ENCODE measurements at regions not wholly inside any gene's neighbourhood (a gene's known extent, or its start where the extent isn't known, plus 50 kb on each side); places are given as distances from the start of the nearest gene placed in this dataset.

DNA sequence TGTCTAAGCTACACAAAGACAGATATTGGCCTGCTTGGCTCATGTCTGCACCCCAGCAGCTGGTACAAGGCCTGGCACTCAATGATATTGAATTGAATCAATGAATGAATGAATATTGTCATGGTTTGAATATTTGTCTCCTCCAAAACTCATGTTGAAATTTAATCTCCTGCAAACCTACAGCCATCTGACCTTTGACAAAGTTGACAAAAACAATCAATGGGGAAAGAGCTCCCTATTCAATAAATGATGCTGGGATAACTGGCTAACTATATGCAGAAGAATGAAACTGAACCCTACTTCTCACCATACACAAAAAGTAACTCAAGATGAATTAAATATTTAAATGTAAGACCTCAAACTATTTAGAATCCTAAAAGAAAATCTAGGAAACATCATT lies 144.7 kb downstream of the CYP26A1 start:
- no peaks in the 10 kb centered on the region for H3K27me3 ChIP-seq (ENCODE audit: control insufficient read depth in 1 of 2, insufficient read depth in 2 of 2, low read length in 2 of 2)

DNA sequence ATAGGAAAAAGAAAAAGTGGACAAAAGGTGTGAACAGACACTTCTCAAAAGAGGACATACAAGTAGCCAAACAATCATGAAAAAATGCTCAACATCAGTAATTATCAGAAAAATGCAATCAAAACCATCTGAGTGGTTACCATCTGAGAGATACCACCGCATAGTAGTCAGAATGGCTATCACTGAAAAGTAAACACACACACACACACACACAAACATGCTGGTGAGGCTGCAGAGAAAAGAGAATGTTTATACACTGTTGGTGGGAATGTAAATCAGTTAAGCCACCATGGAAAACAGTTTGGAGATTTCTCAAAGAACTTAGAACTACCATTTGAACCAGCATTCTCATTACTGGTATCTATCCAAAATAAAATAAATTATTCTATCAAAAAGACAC lies 145.7 kb downstream of the CYP26A1 start:
- POLR2A ChIA-PET = no interaction called here

More for the DNA sequence above, 144.7 kb downstream of the CYP26A1 start:
- TF ChIP-seq, protein P1, sequence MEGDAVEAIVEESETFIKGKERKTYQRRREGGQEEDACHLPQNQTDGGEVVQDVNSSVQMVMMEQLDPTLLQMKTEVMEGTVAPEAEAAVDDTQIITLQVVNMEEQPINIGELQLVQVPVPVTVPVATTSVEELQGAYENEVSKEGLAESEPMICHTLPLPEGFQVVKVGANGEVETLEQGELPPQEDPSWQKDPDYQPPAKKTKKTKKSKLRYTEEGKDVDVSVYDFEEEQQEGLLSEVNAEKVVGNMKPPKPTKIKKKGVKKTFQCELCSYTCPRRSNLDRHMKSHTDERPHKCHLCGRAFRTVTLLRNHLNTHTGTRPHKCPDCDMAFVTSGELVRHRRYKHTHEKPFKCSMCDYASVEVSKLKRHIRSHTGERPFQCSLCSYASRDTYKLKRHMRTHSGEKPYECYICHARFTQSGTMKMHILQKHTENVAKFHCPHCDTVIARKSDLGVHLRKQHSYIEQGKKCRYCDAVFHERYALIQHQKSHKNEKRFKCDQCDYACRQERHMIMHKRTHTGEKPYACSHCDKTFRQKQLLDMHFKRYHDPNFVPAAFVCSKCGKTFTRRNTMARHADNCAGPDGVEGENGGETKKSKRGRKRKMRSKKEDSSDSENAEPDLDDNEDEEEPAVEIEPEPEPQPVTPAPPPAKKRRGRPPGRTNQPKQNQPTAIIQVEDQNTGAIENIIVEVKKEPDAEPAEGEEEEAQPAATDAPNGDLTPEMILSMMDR (IDR thresholded peaks at IDR 0.05) = no peak
- no peak overlapping the region for H3K4me3 Mint-ChIP-seq
- intact Hi-C loops (cut with DNase I, micrococcal nuclease) = no loop called here
- H3K36me3 Mint-ChIP-seq (ENCODE audit: low read depth) = no peaks in the 10 kb centered on the region
- ChIA-PET POLR2A (no interaction called here), CTCF (no interaction called here)
- Histone ChIP-seq H3K9me3 (ENCODE audit: control insufficient read depth in 1 of 2, insufficient read depth in 1 of 2, low read length in 2 of 2) (no peaks in the 10 kb centered on the region), H3K27ac (ENCODE audit: low read depth in 1 of 2, low read length in 2 of 2) (no peak overlapping the region), H3K4me3 (ENCODE audit: low read length) (no peak overlapping the region), H3K4me1 (ENCODE audit: insufficient read depth, low read length) (no peaks in the 10 kb centered on the region), H3K36me3 (ENCODE audit: insufficient read depth, low read length) (no peaks in the 10 kb centered on the region)
- no peaks in the 10 kb centered on the region for H3K27me3 Mint-ChIP-seq
- DNase-seq (no peak), ATAC-seq (ENCODE audit: poor library complexity) (no peak)
- H3K4me1 Mint-ChIP-seq (ENCODE audit: low read depth) = no peaks in the 10 kb centered on the region
- H3K27ac Mint-ChIP-seq = no peak overlapping the region
- no peaks in the 10 kb centered on the region for H3K9me3 Mint-ChIP-seq

DNA sequence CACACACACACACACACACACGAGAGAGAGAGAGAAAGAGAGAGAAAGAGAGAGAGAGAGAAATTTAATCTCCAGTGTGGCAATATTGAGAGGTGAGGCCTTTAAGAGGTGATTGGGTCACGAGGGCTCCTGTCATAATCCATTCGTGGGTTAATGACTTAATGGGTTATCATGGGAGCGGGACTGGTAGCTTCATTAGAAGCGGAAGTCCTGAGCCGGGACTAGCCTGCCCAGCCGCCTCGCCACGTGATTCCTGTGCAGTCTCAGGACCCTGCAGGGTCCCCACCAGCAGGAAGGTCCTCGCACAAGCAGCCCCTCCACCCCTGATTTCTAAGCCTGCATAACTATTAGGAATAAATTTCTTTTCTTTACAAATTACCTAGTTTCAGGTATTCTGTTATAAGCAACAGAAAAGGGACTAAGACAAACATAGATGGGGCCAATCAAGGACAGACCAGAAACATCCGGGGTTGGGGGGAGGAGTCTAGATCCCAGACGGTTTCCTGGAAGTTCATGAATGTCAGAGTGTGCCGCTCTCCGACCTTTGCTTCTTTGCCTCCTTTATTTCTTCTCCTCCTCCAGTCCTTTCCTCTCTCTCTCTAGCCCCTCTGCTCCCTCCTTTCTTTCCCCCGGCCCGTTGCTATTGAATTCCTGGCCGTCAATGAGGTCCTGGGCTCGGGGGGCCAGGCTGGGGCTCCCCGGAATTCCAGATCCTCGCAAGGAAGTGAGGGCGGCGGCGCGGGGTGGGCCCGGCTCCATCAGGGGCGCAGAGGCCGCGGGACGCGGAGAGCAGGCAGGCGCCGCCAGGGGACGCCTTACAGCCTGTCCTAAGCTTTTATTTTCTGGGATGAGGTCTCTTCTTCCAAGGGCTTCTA lies 146.8 kb downstream of the CYP26A1 start:
- H3K9me3 Mint-ChIP-seq = no peaks in the 10 kb centered on the region
- DNase-seq (no peak), ATAC-seq (ENCODE audit: poor library complexity) (no peak)
- H3K36me3 ChIP-seq (ENCODE audit: insufficient read depth, low read length) = no peaks in the 10 kb centered on the region
- no peak overlapping the region for H3K4me3 Mint-ChIP-seq
- no peaks in the 10 kb centered on the region for H3K4me1 ChIP-seq (ENCODE audit: insufficient read depth, low read length)
- H3K27ac Mint-ChIP-seq = no peak overlapping the region
- ChIA-PET POLR2A (no interaction called here), CTCF (interaction anchor here (1.4 kb wide), 1 partner anchor 20 kb away, joined by 3 read pairs; no protein-coding TSS in a partner anchor)
- H3K36me3 Mint-ChIP-seq (ENCODE audit: low read depth) = no peaks in the 10 kb centered on the region
- TF ChIP-seq, protein P1 (IDR thresholded peaks at IDR 0.05) = no peak
- H3K9me3 ChIP-seq (ENCODE audit: control insufficient read depth in 1 of 2, insufficient read depth in 1 of 2, low read length in 2 of 2) = no peaks in the 10 kb centered on the region
- intact Hi-C loops (cut with DNase I, micrococcal nuclease) = no loop called here
- no peak overlapping the region for H3K4me3 ChIP-seq (ENCODE audit: low read length)
- peaks cover 0 to 4% of the 10 kb centered on the region in 2 experiments for H3K27me3 ChIP-seq (ENCODE audit: control insufficient read depth in 1 of 2, insufficient read depth in 2 of 2, low read length in 2 of 2)
- no peak overlapping the region for H3K27ac ChIP-seq (ENCODE audit: low read depth in 1 of 2, low read length in 2 of 2)
- no peaks in the 10 kb centered on the region for H3K4me1 Mint-ChIP-seq (ENCODE audit: low read depth)
- no peaks in the 10 kb centered on the region for H3K27me3 Mint-ChIP-seq

More for the DNA sequence above, 145.7 kb downstream of the CYP26A1 start:
- H3K9me3 Mint-ChIP-seq = no peaks in the 10 kb centered on the region
- H3K4me1 Mint-ChIP-seq (ENCODE audit: low read depth) = no peaks in the 10 kb centered on the region
- no peak overlapping the region for H3K27ac Mint-ChIP-seq
- ATAC-seq (ENCODE audit: poor library complexity) (no peak), DNase-seq (no peak)
- intact Hi-C loops (cut with DNase I, micrococcal nuclease) = no loop called here
- H3K4me3 Mint-ChIP-seq = no peak overlapping the region
- Histone ChIP-seq H3K27me3 (ENCODE audit: control insufficient read depth in 1 of 2, insufficient read depth in 2 of 2, low read length in 2 of 2) (peaks cover 0 to 3% of the 10 kb centered on the region in 2 experiments), H3K4me1 (ENCODE audit: insufficient read depth, low read length) (no peaks in the 10 kb centered on the region), H3K4me3 (ENCODE audit: low read length) (no peak overlapping the region), H3K36me3 (ENCODE audit: insufficient read depth, low read length) (no peaks in the 10 kb centered on the region), H3K9me3 (ENCODE audit: control insufficient read depth in 1 of 2, insufficient read depth in 1 of 2, low read length in 2 of 2) (no peaks in the 10 kb centered on the region), H3K27ac (ENCODE audit: low read depth in 1 of 2, low read length in 2 of 2) (no peak overlapping the region)
- CTCF ChIA-PET = interaction anchor here (1.4 kb wide), 1 partner anchor 21 kb away, joined by 3 read pairs; no protein-coding TSS in a partner anchor
- H3K27me3 Mint-ChIP-seq = no peaks in the 10 kb centered on the region
- TF ChIP-seq, protein P1 (IDR thresholded peaks at IDR 0.05) = no peak
- H3K36me3 Mint-ChIP-seq (ENCODE audit: low read depth) = no peaks in the 10 kb centered on the region
